ENCODE measurements at regions not wholly inside any gene's neighbourhood (a gene's known extent, or its start where the extent isn't known, plus 50 kb on each side); places are given as distances from the start of the nearest gene placed in this dataset.

DNA sequence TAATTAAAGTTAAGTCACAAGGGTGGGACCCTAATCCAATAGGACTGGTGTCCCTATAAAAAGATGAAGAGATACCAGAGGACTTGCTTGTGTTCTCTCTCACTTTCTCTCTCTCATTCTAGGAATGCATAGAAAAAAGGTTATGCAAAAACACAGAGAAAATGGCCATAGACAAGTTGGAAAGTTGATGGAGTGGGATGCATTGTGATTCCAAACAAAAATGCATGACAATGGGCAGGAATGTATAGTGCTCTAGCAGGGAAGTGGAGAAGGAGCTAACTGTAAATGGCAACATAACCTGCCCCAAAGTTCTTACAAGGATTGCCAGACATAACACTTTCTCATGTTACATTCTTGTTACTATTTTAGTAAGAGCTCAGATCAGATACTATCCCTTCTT is 301.6 kb upstream of the LRATD1 start (continued):
- TF ChIP-seq SIX5 (IDR thresholded peaks at IDR 0.05; ENCODE audit: low read depth, low read length) (no peak), EGR1 (IDR thresholded peaks at IDR 0.05; ENCODE audit: borderline replicate concordance, low read depth, low read length) (no peak), SP1 (IDR thresholded peaks at IDR 0.05; ENCODE audit: low read depth, low read length) (peak; percentile 76; the same call in 1 of the 2 replicates), KDM4A (IDR thresholded peaks at IDR 0.05; ENCODE audit: low read depth, low read length, severe bottlenecking) (no peak), TAF7 (optimal IDR thresholded peaks at IDR 0.05; ENCODE audit: borderline replicate concordance, low read depth, low read length) (no peak), TCF12 (IDR thresholded peaks at IDR 0.05; ENCODE audit: low read depth, low read length) (peak; percentile 70; the same call in 1 of the 2 replicates), NANOG (IDR thresholded peaks at IDR 0.05; ENCODE audit: insufficient read depth, low read depth, low read length, poor library complexity, severe bottlenecking) (peak; percentile 52), RAD21 (IDR thresholded peaks at IDR 0.05 in 1 of 2, conservative IDR thresholded peaks at IDR 0.05 in 1 of 2; ENCODE audit: low read depth in 2 of 2, low read length in 2 of 2) (no peak), BACH1 (IDR thresholded peaks at IDR 0.05; ENCODE audit: low read length) (no peak), ASH2L (IDR thresholded peaks at IDR 0.05; ENCODE audit: low read length) (no peak), TAF1 (IDR thresholded peaks at IDR 0.05; ENCODE audit: low read depth, low read length) (no peak)

Measured in H1 (cell line).